CD8-positive, alpha-beta memory T cell (primary cell): ENCODE measurements at regions not wholly inside any gene's neighbourhood (a gene's known extent, or its start where the extent isn't known, plus 50 kb on each side); places are given as distances from the start of the nearest gene placed in this dataset.

Source experiments
- CTCF ChIA-PET: fragments of 350-600 bp; sonication (Branson Sonifier 250); formaldehyde crosslinking; loops from one replicate; lab custom pipeline; 2021; ENCODE audit warnings: antibody characterized with exemption; lab: Charles Lee
- POLR2A ChIA-PET: fragments of 350-600 bp; sonication (Branson Sonifier 250); formaldehyde crosslinking; loops from one replicate; lab custom pipeline; 2021; ENCODE audit warnings: antibody characterized with exemption; lab: Charles Lee
- DNase-seq, 5 donors: peaks; one replicate each; pipeline versions ENCODE4 v3.0.0 to v3.0.0-alpha.2; 2020 to 2022; ENCODE audit warnings: mixed read lengths in 1 of 5
- H3K27ac ChIP-seq: one replicate; pipeline ENCODE4 v1.7.0; 2013; ENCODE audit warnings: low read depth, mild to moderate bottlenecking, low read length, moderate library complexity
- H3K27me3 ChIP-seq: 2 replicates; pipeline ENCODE4 v1.7.0; 2013; ENCODE audit warnings: low read length, mild to moderate bottlenecking; ENCODE audit not compliant: insufficient read depth, poor library complexity, severe bottlenecking
- H3K36me3 ChIP-seq: 2 replicates; pipeline ENCODE4 v1.7.0; 2013; ENCODE audit warnings: mild to moderate bottlenecking, low read length, moderate library complexity; ENCODE audit not compliant: insufficient read depth
- H3K4me1 ChIP-seq: 2 replicates; pipeline ENCODE4 v1.7.0; 2013; ENCODE audit warnings: mild to moderate bottlenecking, low read length, moderate library complexity; ENCODE audit not compliant: insufficient read depth
- H3K4me3 ChIP-seq: 2 replicates; pipeline ENCODE4 v1.7.0; 2013; ENCODE audit warnings: mild to moderate bottlenecking, low read length
- H3K9me3 ChIP-seq: 2 replicates; pipeline ENCODE4 v1.7.0; 2013; ENCODE audit warnings: mild to moderate bottlenecking, low read length
- H3K27ac Mint-ChIP-seq, 8 donors: one replicate each; pipeline ENCODE4 v1.8.0; 2020 to 2021; ENCODE audit warnings: mixed read lengths in 8 of 8, mild to moderate bottlenecking in 6 of 8, inconsistent platforms in 3 of 8, moderate library complexity in 3 of 8
- H3K27me3 Mint-ChIP-seq, 2 donors: one replicate each; pipeline ENCODE4 v1.8.0; 2020 to 2021; ENCODE audit warnings: mixed read lengths in 2 of 2, mild to moderate bottlenecking in 1 of 2, moderate library complexity in 1 of 2
- H3K36me3 Mint-ChIP-seq, 3 donors: one replicate each; pipeline ENCODE4 v1.8.0; 2020 to 2021; ENCODE audit warnings: mixed read lengths in 3 of 3, inconsistent platforms in 1 of 3, mild to moderate bottlenecking in 1 of 3
- H3K4me1 Mint-ChIP-seq, 3 donors: one replicate each; pipeline ENCODE4 v1.8.0; 2020 to 2021; ENCODE audit warnings: mixed read lengths in 3 of 3, inconsistent platforms in 1 of 3, mild to moderate bottlenecking in 1 of 3
- H3K4me3 Mint-ChIP-seq, 7 donors: one replicate each; pipeline ENCODE4 v1.8.0; 2020 to 2021; ENCODE audit warnings: mixed read lengths in 7 of 7, mild to moderate bottlenecking in 6 of 7, moderate library complexity in 4 of 7, inconsistent platforms in 2 of 7
- H3K9me3 Mint-ChIP-seq, 5 donors: one replicate each; pipeline ENCODE4 v1.8.0; 2020 to 2022; ENCODE audit warnings: mixed read lengths in 5 of 5, mild to moderate bottlenecking in 3 of 5, moderate library complexity in 2 of 5, inconsistent platforms in 1 of 5

GRCh38 chr15:81485806-81486205, 111.8 kb upstream of the TMC3 start:
- Mint-ChIP-seq H3K27ac (no peak overlapping the region), H3K36me3 (no peaks in the 10 kb centered on the region), H3K9me3 (no peaks in the 10 kb centered on the region), H3K4me1 (no peaks in the 10 kb centered on the region), H3K27me3 (peaks cover 11 to 30% of the 10 kb centered on the region in 2 donors), H3K4me3 (no peak overlapping the region)
- no peak for DNase-seq
- H3K4me3 ChIP-seq, result no peak overlapping the region
- no peaks in the 10 kb centered on the region for H3K27me3 ChIP-seq
- no peaks in the 10 kb centered on the region for H3K9me3 ChIP-seq
- no peaks in the 10 kb centered on the region for H3K4me1 ChIP-seq
- CTCF ChIA-PET, result no interaction called here
- POLR2A ChIA-PET, result interaction anchor here (0.7 kb wide), 1 partner anchor 11 kb away, joined by 3 read pairs; no protein-coding TSS in a partner anchor
- no peaks in the 10 kb centered on the region for H3K36me3 ChIP-seq
- H3K27ac ChIP-seq, result no peak overlapping the region

DNA sequence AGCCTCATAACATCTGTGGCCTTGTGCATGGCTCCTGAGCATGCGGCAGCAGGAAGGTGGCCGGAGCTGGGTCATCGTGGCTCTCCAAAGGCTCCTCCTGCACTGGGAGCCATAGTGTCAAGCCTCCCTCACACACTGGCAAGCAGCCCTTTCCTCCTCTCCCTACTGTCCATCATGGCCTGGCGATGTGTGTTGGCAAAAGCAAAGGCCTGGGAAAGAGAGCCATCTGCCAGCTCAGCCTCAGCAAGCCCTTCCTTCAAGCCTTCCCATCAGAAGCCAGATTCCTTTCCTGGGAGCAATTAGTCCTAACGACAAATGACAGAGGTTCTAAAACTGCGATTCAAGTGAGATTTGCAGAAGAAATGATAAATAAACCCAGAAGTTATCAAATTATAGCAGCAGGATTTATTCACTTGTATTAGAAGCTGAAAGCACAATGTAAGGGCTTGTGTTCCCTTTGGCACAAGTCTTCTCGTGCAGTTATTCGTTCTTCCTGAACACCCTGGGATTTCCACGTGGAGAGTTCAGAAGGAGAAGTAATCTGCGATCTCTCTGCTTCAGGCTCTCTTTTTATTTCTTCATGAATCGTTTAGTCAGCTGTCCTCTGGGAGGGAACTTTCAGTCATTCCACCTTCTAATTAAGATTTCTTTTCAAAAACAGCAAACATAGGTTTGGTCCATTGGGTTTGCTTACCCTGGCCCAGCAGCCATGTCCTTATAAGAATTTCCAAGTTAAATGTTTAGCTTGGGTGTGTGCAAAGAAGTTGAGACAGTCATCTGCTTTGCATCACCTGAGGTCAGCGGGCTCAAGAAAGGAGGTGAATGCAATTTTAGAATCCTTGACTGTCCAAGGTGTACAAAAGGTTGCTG, 110.3 kb upstream of the TMC3 start:
- no peaks in the 10 kb centered on the region for H3K9me3 ChIP-seq
- Mint-ChIP-seq H3K27ac (no peak overlapping the region), H3K4me1 (no peaks in the 10 kb centered on the region), H3K36me3 (no peaks in the 10 kb centered on the region), H3K27me3 (peaks cover 8 to 32% of the 10 kb centered on the region in 2 donors), H3K4me3 (no peak overlapping the region), H3K9me3 (no peaks in the 10 kb centered on the region)
- H3K4me3 ChIP-seq, result no peak overlapping the region
- H3K4me1 ChIP-seq, result no peaks in the 10 kb centered on the region
- CTCF ChIA-PET, result no interaction called here
- no peak for DNase-seq
- H3K27me3 ChIP-seq, result no peaks in the 10 kb centered on the region
- no peaks in the 10 kb centered on the region for H3K36me3 ChIP-seq
- POLR2A ChIA-PET, result no interaction called here
- no peak overlapping the region for H3K27ac ChIP-seq

DNA sequence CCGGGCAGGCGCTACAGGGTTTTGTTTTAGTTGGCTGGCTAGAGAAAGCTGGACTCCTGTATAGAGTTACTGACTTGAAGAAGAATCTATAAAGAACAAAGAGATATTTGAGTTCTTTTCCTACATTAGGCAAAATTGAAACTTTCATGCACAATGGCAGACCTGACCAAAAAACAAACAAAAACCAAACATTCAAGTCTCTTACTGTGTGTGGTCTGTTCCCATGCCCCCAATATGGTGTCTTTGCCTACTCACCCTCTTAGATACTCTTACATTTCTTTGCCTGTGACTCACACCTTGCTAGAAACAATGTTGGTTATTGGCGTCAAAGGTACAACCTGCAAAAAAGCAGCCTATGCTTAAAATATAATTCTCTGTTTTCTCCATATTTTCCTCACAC, 109.5 kb upstream of the TMC3 start:
- ChIA-PET CTCF (no interaction called here), POLR2A (no interaction called here)
- Histone ChIP-seq H3K4me3 (no peak overlapping the region), H3K9me3 (no peaks in the 10 kb centered on the region), H3K27ac (no peak overlapping the region), H3K36me3 (no peaks in the 10 kb centered on the region), H3K27me3 (no peaks in the 10 kb centered on the region), H3K4me1 (no peaks in the 10 kb centered on the region)
- H3K36me3 Mint-ChIP-seq, result no peaks in the 10 kb centered on the region
- no peaks in the 10 kb centered on the region for H3K9me3 Mint-ChIP-seq
- no peak overlapping the region for H3K4me3 Mint-ChIP-seq
- H3K27me3 Mint-ChIP-seq, result peaks cover 7 to 32% of the 10 kb centered on the region in 2 donors
- no peaks in the 10 kb centered on the region for H3K4me1 Mint-ChIP-seq
- H3K27ac Mint-ChIP-seq, result no peak overlapping the region
- DNase-seq, result no peak

DNA sequence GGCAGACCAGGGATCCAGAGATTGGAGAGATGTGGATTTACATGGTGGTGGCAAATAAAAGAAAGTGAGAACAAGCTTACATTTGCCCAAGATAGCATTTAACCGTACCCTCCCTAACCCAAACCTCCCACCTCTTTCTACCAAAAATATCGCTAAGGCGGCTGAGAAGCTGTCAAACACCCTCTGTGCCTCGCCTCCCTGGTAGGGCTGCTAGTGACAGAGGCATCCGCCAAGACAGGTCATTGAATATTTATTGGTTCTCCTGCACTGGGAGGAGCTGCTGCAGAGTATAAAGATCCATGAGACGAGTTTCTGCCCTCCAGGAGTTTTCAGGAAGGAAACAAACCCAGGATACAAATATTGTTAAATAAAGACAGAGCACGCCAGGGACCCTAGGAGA, 107.3 kb upstream of the TMC3 start:
- Histone ChIP-seq H3K36me3 (no peaks in the 10 kb centered on the region), H3K27ac (no peak overlapping the region), H3K27me3 (no peaks in the 10 kb centered on the region), H3K9me3 (no peaks in the 10 kb centered on the region), H3K4me1 (no peaks in the 10 kb centered on the region), H3K4me3 (no peak overlapping the region)
- ChIA-PET CTCF (interaction anchor here (0.9 to 1.5 kb wide), 6 partner anchors 11 to 713 kb away, joined by 3 to 11 read pairs (median 3); no protein-coding TSS in a partner anchor), POLR2A (no interaction called here)
- no peak for DNase-seq
- no peak overlapping the region for H3K4me3 Mint-ChIP-seq
- no peaks in the 10 kb centered on the region for H3K9me3 Mint-ChIP-seq
- H3K27ac Mint-ChIP-seq, result no peak overlapping the region
- no peaks in the 10 kb centered on the region for H3K36me3 Mint-ChIP-seq
- H3K27me3 Mint-ChIP-seq, result peaks cover 3 to 16% of the 10 kb centered on the region in 2 donors
- no peaks in the 10 kb centered on the region for H3K4me1 Mint-ChIP-seq

GRCh38 chr15:81480645-81481053, 106.6 kb upstream of the TMC3 start:
- Mint-ChIP-seq H3K27me3 (peaks cover 3 to 16% of the 10 kb centered on the region in 2 donors), H3K4me3 (peak overlapping the region in 3 of 7 donors; percentile 36 to 58 (median 52)), H3K27ac (no peak overlapping the region), H3K9me3 (no peaks in the 10 kb centered on the region), H3K4me1 (no peaks in the 10 kb centered on the region), H3K36me3 (no peaks in the 10 kb centered on the region)
- Histone ChIP-seq H3K27ac (no peak overlapping the region), H3K4me1 (no peaks in the 10 kb centered on the region), H3K9me3 (no peaks in the 10 kb centered on the region), H3K4me3 (no peak overlapping the region), H3K36me3 (no peaks in the 10 kb centered on the region), H3K27me3 (no peaks in the 10 kb centered on the region)
- POLR2A ChIA-PET, result no interaction called here
- CTCF ChIA-PET, result interaction anchor here (0.9 to 1.5 kb wide), 4 partner anchors 10 to 714 kb away, joined by 3 to 11 read pairs (median 3); no protein-coding TSS in a partner anchor
- DNase-seq, result peak in 2 of 5 donors; percentile 23 to 46

DNA sequence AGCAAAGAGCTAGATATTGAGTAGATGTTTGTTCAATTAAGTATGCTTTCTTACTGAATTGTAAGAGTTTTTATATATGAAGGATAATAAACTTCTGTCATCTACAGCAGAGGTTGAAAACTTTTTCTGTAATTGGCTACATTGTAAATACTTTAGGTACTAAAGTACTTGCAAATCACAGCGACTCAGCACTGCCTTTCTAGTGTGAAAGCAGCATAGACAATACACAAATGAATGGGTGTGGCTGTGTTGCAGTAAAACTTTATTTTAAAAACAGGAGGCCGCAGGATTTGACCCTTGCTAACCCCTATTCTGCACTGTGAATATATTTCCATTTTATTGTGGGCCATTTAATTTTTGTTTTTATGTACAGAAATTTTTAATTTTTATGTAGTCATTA, 104.3 kb upstream of the TMC3 start:
- POLR2A ChIA-PET, result no interaction called here
- CTCF ChIA-PET, result interaction anchor here (1.2 kb wide), 1 partner anchor 8 kb away, joined by 3 read pairs; no protein-coding TSS in a partner anchor
- Mint-ChIP-seq H3K36me3 (no peaks in the 10 kb centered on the region), H3K9me3 (no peaks in the 10 kb centered on the region), H3K4me1 (no peaks in the 10 kb centered on the region), H3K27ac (no peak overlapping the region), H3K27me3 (peaks cover 7 to 21% of the 10 kb centered on the region in 2 donors), H3K4me3 (no peak overlapping the region)
- no peaks in the 10 kb centered on the region for H3K27me3 ChIP-seq
- DNase-seq, result no peak
- no peaks in the 10 kb centered on the region for H3K4me1 ChIP-seq
- no peaks in the 10 kb centered on the region for H3K36me3 ChIP-seq
- H3K9me3 ChIP-seq, result no peaks in the 10 kb centered on the region
- H3K27ac ChIP-seq, result no peak overlapping the region
- no peak overlapping the region for H3K4me3 ChIP-seq

DNA sequence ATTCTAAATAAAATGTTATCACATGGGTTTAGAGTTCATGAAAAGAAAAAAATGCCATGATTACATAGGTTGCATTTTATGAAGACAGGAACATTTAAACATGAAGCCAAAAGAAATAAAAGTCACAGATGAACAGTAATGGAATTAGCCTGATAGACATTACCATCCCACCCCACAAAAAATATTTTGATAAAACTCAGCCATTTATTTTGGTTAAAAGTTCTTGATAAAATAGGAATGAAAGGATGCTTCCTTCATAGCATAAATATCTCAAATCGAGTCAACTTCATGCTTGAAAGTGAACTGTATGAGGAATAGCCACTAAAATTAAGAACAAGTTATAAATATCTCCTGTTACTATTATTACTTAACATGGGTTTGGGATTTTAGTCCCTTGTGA, 101.9 kb upstream of the TMC3 start:
- no peaks in the 10 kb centered on the region for H3K4me1 ChIP-seq
- H3K4me1 Mint-ChIP-seq, result no peaks in the 10 kb centered on the region
- CTCF ChIA-PET, result no interaction called here
- no peaks in the 10 kb centered on the region for H3K9me3 Mint-ChIP-seq
- no peaks in the 10 kb centered on the region for H3K36me3 Mint-ChIP-seq
- no peaks in the 10 kb centered on the region for H3K27me3 ChIP-seq
- H3K27ac Mint-ChIP-seq, result no peak overlapping the region
- POLR2A ChIA-PET, result no interaction called here
- no peak overlapping the region for H3K4me3 ChIP-seq
- H3K27ac ChIP-seq, result no peak overlapping the region
- DNase-seq, result no peak
- no peaks in the 10 kb centered on the region for H3K9me3 ChIP-seq
- H3K4me3 Mint-ChIP-seq, result no peak overlapping the region
- peaks cover 7 to 37% of the 10 kb centered on the region in 2 donors for H3K27me3 Mint-ChIP-seq
- H3K36me3 ChIP-seq, result no peaks in the 10 kb centered on the region

DNA sequence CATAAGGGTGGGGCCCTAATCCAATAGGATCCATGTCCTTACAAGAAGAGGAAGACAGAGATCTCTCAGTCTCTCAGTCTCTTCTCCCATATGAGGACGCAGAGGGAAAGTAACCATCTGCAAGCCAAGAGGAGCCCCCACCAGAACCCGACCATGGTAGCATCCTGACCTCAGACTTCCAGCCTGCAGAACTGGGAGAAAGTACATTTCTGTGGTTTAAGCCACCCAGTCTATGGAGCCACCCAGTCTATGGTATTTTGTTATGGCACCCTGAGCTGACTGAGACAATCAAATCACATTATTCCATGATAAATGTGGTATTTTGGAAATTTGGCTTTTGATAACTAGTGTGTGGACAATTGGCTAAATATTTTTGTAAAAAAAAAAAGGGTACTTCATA, 101.5 kb upstream of the TMC3 start:
- no peak for DNase-seq
- Histone ChIP-seq H3K36me3 (no peaks in the 10 kb centered on the region), H3K27ac (no peak overlapping the region), H3K9me3 (no peaks in the 10 kb centered on the region), H3K4me3 (no peak overlapping the region), H3K4me1 (no peaks in the 10 kb centered on the region), H3K27me3 (no peaks in the 10 kb centered on the region)
- Mint-ChIP-seq H3K9me3 (no peaks in the 10 kb centered on the region), H3K4me3 (no peak overlapping the region), H3K36me3 (no peaks in the 10 kb centered on the region), H3K27me3 (peaks cover 7 to 37% of the 10 kb centered on the region in 2 donors), H3K27ac (no peak overlapping the region), H3K4me1 (no peaks in the 10 kb centered on the region)
- ChIA-PET CTCF (no interaction called here), POLR2A (no interaction called here)
